ENCODE measurements at regions not wholly inside any gene's neighbourhood (a gene's known extent, or its start where the extent isn't known, plus 50 kb on each side); places are given as distances from the start of the nearest gene placed in this dataset.
"Not testable (repeated sequence)": the region's sequence is repeated elsewhere in the genome, so short reads cannot be mapped to it uniquely, and the experiment has no call there.

DNA sequence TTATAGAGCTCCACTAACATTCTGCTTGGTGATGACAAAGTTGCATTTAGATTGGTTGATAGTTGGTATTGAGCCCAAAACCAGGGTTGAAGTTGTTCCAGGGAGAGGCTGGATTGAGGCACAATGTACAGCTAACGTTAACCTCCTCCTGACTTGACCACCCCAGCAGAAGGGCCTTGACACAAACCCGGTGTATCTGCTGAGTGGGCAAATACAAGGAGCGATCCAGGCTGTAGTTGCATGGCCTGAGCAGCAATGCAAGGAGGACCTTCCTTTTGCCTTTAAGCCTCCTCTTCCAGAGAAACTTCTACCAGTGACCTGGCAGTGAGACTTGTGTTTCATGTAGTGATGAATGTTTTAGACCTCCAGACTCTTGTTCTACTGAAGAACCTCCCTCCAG, 66.2 kb upstream of the GAS1 start:
- Mint-ChIP-seq H3K4me3 (no peak overlapping the region), H3K4me1 (no peaks in the 10 kb centered on the region), H3K27me3 (peaks cover 3 to 6% of the 10 kb centered on the region in 2 donors), H3K36me3 (no peaks in the 10 kb centered on the region), H3K27ac (no peak overlapping the region), H3K9me3 (peaks cover 0 to 2% (median 0%) of the 10 kb centered on the region in 5 donors)
- ChIA-PET CTCF (no interaction called here), POLR2A (no interaction called here)
- Histone ChIP-seq H3K27me3 (ENCODE audit: insufficient read depth, low read length, poor library complexity, severe bottlenecking) (no peaks in the 10 kb centered on the region), H3K9me3 (ENCODE audit: low read length) (no peaks in the 10 kb centered on the region), H3K4me3 (ENCODE audit: low read length) (no peak overlapping the region), H3K27ac (ENCODE audit: low read depth, low read length) (no peak overlapping the region), H3K4me1 (ENCODE audit: insufficient read depth, low read length) (no peaks in the 10 kb centered on the region), H3K36me3 (ENCODE audit: insufficient read depth, low read length) (no peaks in the 10 kb centered on the region)
- DNase-seq, result no peak

DNA sequence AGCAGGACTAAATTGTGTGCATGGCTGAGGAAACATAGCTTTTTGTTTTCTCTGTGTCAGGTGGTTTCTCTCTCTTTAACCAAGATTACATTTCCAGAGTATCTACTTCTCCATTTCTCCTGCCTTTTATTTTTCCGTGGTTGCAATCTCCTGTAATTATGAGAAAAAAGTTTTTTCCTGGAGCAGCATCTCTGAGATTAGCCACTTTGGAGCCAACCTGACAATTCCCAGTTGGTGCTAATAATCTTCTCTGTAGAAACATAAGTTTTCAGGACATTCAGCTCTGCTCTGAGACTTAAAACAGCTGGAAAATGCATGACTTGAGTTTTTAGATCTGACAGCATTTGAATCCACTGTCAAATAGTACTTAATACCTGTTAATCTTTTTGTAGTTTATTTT, 67.1 kb upstream of the GAS1 start:
- DNase-seq, result no peak
- Mint-ChIP-seq H3K36me3 (no peaks in the 10 kb centered on the region), H3K9me3 (peaks cover 0 to 2% (median 0%) of the 10 kb centered on the region in 5 donors), H3K4me3 (no peak overlapping the region), H3K27me3 (peaks cover 3 to 10% of the 10 kb centered on the region in 2 donors), H3K27ac (no peak overlapping the region), H3K4me1 (no peaks in the 10 kb centered on the region)
- Histone ChIP-seq H3K36me3 (ENCODE audit: insufficient read depth, low read length) (no peaks in the 10 kb centered on the region), H3K9me3 (ENCODE audit: low read length) (no peaks in the 10 kb centered on the region), H3K27ac (ENCODE audit: low read depth, low read length) (no peak overlapping the region), H3K27me3 (ENCODE audit: insufficient read depth, low read length, poor library complexity, severe bottlenecking) (no peaks in the 10 kb centered on the region), H3K4me1 (ENCODE audit: insufficient read depth, low read length) (no peaks in the 10 kb centered on the region), H3K4me3 (ENCODE audit: low read length) (no peak overlapping the region)
- ChIA-PET POLR2A (no interaction called here), CTCF (no interaction called here)

DNA sequence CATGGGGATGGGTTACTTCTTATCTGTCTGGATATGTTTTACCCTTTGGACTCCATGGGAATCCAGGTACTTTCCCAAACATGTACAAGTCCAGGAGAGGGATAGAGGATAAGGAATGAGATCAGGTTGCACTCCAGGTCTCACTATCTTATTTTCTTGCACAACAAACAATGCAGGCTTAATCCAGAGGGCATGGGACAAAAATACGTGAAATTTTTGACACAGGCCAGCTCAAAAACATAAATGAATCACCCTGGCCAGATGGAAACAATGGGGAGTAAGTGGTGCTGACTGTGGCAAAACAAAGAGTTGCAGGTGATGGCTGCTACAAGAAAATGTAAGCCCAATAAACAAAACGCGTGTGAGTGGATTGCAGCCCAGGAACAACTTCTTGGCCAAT, 69.4 kb upstream of the GAS1 start:
- Histone ChIP-seq H3K9me3 (ENCODE audit: low read length) (no peaks in the 10 kb centered on the region), H3K4me1 (ENCODE audit: insufficient read depth, low read length) (no peaks in the 10 kb centered on the region), H3K4me3 (ENCODE audit: low read length) (no peak overlapping the region), H3K36me3 (ENCODE audit: insufficient read depth, low read length) (no peaks in the 10 kb centered on the region), H3K27me3 (ENCODE audit: insufficient read depth, low read length, poor library complexity, severe bottlenecking) (no peaks in the 10 kb centered on the region), H3K27ac (ENCODE audit: low read depth, low read length) (no peak overlapping the region)
- Mint-ChIP-seq H3K4me3 (no peak overlapping the region), H3K9me3 (peaks cover 0 to 2% (median 0%) of the 10 kb centered on the region in 5 donors), H3K4me1 (no peaks in the 10 kb centered on the region), H3K27ac (no peak overlapping the region), H3K36me3 (no peaks in the 10 kb centered on the region), H3K27me3 (peaks cover 7 to 13% of the 10 kb centered on the region in 2 donors)
- POLR2A ChIA-PET, result no interaction called here
- no peak for DNase-seq
- CTCF ChIA-PET, result no interaction called here

- Mint-ChIP-seq H3K4me3 (no peak overlapping the region), H3K4me1 (no peaks in the 10 kb centered on the region), H3K27me3 (peaks cover 11 to 22% of the 10 kb centered on the region in 2 donors), H3K27ac (no peak overlapping the region), H3K9me3 (peaks cover 0 to 2% (median 0%) of the 10 kb centered on the region in 5 donors), H3K36me3 (no peaks in the 10 kb centered on the region)
- Histone ChIP-seq H3K27me3 (ENCODE audit: insufficient read depth, low read length, poor library complexity, severe bottlenecking) (no peaks in the 10 kb centered on the region), H3K9me3 (ENCODE audit: low read length) (no peaks in the 10 kb centered on the region), H3K4me1 (ENCODE audit: insufficient read depth, low read length) (no peaks in the 10 kb centered on the region), H3K36me3 (ENCODE audit: insufficient read depth, low read length) (no peaks in the 10 kb centered on the region), H3K27ac (ENCODE audit: low read depth, low read length) (no peak overlapping the region), H3K4me3 (ENCODE audit: low read length) (no peak overlapping the region)
- DNase-seq, result no peak
- ChIA-PET CTCF (interaction anchor here (1.0 to 1.3 kb wide), 2 partner anchors 11 to 15 kb away, joined by 3 read pairs; no protein-coding TSS in a partner anchor), POLR2A (no interaction called here)
Measured at GRCh38 chr9:87020169-87020950, 73.1 kb upstream of the GAS1 start.

- H3K9me3 ChIP-seq (ENCODE audit: low read length), result no peaks in the 10 kb centered on the region
- Mint-ChIP-seq H3K27ac (no peak overlapping the region), H3K4me1 (no peaks in the 10 kb centered on the region), H3K27me3 (peaks cover 12 to 27% of the 10 kb centered on the region in 2 donors), H3K4me3 (no peak overlapping the region), H3K36me3 (no peaks in the 10 kb centered on the region), H3K9me3 (peaks cover 0 to under 1% (median 0%) of the 10 kb centered on the region in 5 donors)
- no peak overlapping the region for H3K4me3 ChIP-seq (ENCODE audit: low read length)
- POLR2A ChIA-PET, result no interaction called here
- DNase-seq, result no peak
- CTCF ChIA-PET, result no interaction called here
- H3K27me3 ChIP-seq (ENCODE audit: insufficient read depth, low read length, poor library complexity, severe bottlenecking), result no peaks in the 10 kb centered on the region
- no peak overlapping the region for H3K27ac ChIP-seq (ENCODE audit: low read depth, low read length)
- H3K4me1 ChIP-seq (ENCODE audit: insufficient read depth, low read length), result no peaks in the 10 kb centered on the region
- H3K36me3 ChIP-seq (ENCODE audit: insufficient read depth, low read length), result no peaks in the 10 kb centered on the region
Measured at GRCh38 chr9:87022178-87022577, 74.9 kb upstream of the GAS1 start.

DNA sequence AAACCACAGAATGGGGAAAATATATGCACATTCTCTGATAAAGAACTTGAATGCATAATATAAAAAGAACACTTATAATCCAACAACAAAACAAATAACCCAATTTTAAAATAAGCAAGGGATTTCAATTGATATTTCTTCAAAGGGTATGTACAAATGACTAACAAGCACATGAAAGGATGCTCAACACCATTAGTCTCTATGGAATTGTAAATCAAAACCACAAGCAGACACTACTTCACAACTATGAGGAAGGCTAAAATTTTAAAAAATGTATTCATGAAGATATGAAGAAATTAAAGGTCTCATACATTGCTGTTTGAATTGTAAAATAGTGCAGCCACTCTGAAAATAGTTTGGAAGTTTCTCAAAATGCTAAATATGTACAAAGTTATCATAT, 78.9 kb upstream of the GAS1 start:
- Mint-ChIP-seq H3K9me3 (peaks cover 0 to 2% (median 0%) of the 10 kb centered on the region in 5 donors), H3K4me1 (no peaks in the 10 kb centered on the region), H3K36me3 (no peaks in the 10 kb centered on the region), H3K27ac (no peak overlapping the region), H3K4me3 (no peak overlapping the region), H3K27me3 (peaks cover 7 to 28% of the 10 kb centered on the region in 2 donors)
- Histone ChIP-seq H3K4me3 (ENCODE audit: low read length) (no peak overlapping the region), H3K4me1 (ENCODE audit: insufficient read depth, low read length) (no peaks in the 10 kb centered on the region), H3K27ac (ENCODE audit: low read depth, low read length) (no peak overlapping the region), H3K36me3 (ENCODE audit: insufficient read depth, low read length) (no peaks in the 10 kb centered on the region), H3K9me3 (ENCODE audit: low read length) (no peaks in the 10 kb centered on the region), H3K27me3 (ENCODE audit: insufficient read depth, low read length, poor library complexity, severe bottlenecking) (no peaks in the 10 kb centered on the region)
- ChIA-PET CTCF (no interaction called here), POLR2A (no interaction called here)
- no peak for DNase-seq

GRCh38 chr9:87028836-87029235, 81.5 kb upstream of the GAS1 start:
- H3K27ac ChIP-seq (ENCODE audit: low read depth, low read length); POLR2A ChIA-PET; H3K4me3 Mint-ChIP-seq; H3K4me1 Mint-ChIP-seq; H3K27me3 ChIP-seq (ENCODE audit: insufficient read depth, low read length, poor library complexity, severe bottlenecking); H3K27ac Mint-ChIP-seq; H3K9me3 ChIP-seq (ENCODE audit: low read length); H3K36me3 ChIP-seq (ENCODE audit: insufficient read depth, low read length); H3K9me3 Mint-ChIP-seq; H3K4me1 ChIP-seq (ENCODE audit: insufficient read depth, low read length); DNase-seq; H3K36me3 Mint-ChIP-seq; H3K4me3 ChIP-seq (ENCODE audit: low read length); CTCF ChIA-PET: not testable (repeated sequence)
- peaks cover 9 to 17% of the 10 kb centered on the region in 2 donors for H3K27me3 Mint-ChIP-seq

DNA sequence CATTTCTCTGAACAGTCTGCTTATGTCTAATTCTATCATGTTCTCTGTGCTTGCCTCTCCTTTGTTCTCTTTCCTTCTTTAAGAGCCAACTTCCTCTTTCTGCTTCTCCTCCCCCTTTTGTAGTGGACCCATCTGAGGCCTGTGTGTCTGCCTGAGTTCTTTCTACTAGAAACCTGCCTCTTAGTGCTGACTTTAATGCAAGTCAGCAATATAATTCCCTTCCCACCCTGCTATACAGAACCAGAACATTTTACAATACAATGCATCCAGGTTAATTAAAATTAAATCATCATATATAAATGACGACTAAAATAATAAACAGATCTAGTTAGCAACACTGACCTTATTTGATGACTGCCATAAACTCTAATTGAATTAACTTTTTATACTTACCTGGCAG, 82.6 kb upstream of the GAS1 start:
- H3K4me3 ChIP-seq (ENCODE audit: low read length), result no peak overlapping the region
- no peak overlapping the region for H3K27ac ChIP-seq (ENCODE audit: low read depth, low read length)
- H3K27me3 ChIP-seq (ENCODE audit: insufficient read depth, low read length, poor library complexity, severe bottlenecking), result no peaks in the 10 kb centered on the region
- H3K27me3 Mint-ChIP-seq, result peaks cover 11 to 21% of the 10 kb centered on the region in 2 donors
- CTCF ChIA-PET, result no interaction called here
- POLR2A ChIA-PET, result no interaction called here
- H3K9me3 ChIP-seq (ENCODE audit: low read length), result no peaks in the 10 kb centered on the region
- H3K9me3 Mint-ChIP-seq, result peaks cover 0 to 2% (median 0%) of the 10 kb centered on the region in 5 donors
- H3K4me3 Mint-ChIP-seq, result no peak overlapping the region
- no peaks in the 10 kb centered on the region for H3K4me1 Mint-ChIP-seq
- DNase-seq, result no peak
- no peaks in the 10 kb centered on the region for H3K36me3 Mint-ChIP-seq
- no peaks in the 10 kb centered on the region for H3K4me1 ChIP-seq (ENCODE audit: insufficient read depth, low read length)
- no peaks in the 10 kb centered on the region for H3K36me3 ChIP-seq (ENCODE audit: insufficient read depth, low read length)
- H3K27ac Mint-ChIP-seq, result no peak overlapping the region
